GM18868 (cell line): ENCODE measurements at regions not wholly inside any gene's neighbourhood (a gene's known extent, or its start where the extent isn't known, plus 50 kb on each side); places are given as distances from the start of the nearest gene placed in this dataset.

ENCODE experiments used
- ATAC-seq: cut with Tn5 transposase; IDR thresholded peaks from one replicate; pipeline ENCODE4 v1.9.1; 2021; ENCODE audit warnings: mild to moderate bottlenecking, moderate library complexity; ENCODE audit not compliant: unreplicated experiment

DNA sequence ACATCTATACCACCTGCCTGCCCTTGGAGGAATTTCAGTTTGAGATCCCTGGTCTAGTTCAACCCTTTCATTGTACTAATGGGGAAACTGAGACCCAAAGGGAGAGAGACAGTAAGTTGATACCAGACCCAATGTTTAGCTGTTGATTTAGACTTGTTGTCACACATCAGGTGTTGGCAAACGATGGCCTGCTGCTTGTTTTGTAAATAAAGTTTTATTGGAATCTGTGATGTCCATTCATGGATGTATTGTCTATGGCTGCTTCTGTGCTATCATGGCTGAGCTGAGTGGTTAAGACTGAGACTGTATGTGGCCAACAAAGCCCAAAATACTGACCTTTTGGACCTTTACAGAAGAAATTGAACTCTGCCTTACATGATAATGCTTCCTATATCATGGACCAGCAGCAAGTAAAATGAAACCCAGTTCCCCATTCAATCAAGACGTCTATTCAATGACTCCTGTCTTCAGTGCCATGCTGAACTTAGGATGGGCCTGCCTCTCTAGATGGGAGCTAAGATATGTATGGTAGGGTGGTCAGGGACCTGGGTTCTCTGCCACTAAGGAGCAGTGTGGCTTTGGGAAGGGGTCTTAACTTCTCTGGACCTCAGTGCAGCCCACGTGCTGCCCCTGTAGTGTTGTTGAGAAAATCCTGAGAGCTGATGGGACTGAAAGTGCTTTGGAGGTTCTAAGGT is 111.0 kb downstream of the IRX5 start:
- no peak for ATAC-seq

DNA sequence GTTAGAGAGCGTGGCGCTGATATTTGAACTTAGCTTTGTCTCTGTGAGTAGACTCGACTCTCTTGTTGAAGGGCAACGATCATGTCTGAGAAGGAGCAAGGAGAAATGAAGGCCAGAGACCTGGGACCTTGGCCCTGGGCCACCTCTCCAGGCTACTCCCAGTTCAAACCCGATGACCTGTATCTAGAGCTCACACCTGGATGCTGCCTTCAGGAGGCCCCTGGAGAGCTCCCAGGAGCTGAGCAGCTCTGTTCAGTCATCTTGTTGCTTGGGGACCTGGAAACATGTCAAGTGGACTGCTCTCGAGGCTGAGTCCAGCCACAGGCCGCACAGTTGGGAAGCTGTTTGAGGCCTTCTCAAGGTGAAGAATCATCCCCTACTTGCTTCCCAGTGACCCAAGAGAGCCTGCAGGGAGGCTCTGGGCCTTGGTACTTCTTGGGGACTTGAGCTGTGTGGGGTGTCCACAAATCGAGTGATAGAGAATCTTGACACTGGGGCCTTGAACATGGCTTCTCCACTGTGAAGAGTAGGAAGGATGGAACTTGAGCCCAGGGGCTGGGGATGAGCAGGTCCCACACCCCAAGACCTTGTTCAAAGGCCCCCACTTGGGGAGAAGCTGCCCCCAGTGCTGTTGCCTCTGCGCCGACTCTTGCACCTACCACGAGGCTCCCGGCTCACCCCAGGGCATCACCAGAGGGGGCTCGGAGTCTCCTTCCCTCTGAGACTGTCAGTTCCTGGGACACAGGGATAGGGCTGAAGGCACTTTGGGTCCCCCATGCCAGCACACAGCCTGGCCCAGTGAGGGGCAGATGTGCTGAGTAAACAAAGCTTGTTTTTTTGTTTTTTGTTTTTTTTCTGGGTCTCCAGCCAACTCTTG is 112.1 kb downstream of the IRX5 start:
- no peak for ATAC-seq

DNA sequence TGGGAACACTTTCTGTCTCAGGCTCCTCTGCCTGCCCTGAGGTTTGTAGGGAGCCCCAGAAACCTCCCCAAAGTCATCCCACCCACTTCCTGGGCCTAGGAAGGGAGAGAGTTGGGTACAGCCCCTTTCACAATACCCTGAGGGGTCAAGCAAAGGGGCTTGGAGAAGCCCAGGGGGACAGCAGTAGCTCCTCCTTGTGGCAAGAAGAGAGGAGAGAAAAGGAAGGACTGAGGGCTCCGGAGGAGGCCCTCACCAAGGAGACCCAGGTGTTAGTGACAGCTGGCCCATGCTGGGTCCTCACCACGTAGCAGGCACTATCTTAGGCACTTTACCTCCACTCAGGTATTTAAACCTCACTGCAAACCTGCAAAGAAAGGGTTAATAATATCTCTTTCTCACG is 112.8 kb downstream of the IRX5 start:
- ATAC-seq, result no peak

DNA sequence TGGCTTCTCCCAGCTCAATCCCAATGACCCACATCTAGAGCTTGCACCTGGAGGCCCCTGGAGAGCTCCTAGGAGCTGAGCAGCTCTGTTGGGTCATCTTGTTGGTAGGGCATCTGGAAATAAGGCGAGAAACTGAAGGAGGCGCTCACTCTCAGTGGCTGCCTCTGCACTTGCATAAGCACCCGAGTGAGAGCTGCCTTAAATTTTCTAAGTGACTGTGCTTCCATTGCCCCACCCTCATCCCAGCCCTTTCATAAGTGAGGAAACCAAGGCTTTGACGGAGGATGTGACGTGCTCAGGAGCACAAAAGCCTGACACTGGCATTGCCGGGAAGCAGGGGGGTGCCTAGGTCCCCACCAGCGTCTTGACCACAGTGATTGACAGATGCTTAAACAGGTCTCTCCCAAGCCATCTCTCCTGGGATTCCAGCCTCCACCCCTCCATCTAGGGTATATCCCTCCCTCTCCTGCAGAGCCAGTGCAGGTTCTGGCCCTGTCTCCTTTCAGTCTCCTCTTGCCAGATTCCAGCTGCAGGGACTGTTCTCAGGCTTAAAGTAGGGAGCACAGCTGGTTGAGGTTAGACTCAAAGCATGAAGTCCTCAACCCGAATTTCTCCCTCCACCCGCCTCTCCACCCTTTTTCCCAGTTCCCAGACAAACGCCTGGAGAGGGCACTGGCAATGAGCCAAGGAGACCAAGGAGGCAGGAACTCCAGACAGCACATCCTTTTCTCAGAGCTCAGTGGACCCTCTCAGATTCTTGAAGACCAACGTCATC is 113.7 kb downstream of the IRX5 start:
- no peak for ATAC-seq

DNA sequence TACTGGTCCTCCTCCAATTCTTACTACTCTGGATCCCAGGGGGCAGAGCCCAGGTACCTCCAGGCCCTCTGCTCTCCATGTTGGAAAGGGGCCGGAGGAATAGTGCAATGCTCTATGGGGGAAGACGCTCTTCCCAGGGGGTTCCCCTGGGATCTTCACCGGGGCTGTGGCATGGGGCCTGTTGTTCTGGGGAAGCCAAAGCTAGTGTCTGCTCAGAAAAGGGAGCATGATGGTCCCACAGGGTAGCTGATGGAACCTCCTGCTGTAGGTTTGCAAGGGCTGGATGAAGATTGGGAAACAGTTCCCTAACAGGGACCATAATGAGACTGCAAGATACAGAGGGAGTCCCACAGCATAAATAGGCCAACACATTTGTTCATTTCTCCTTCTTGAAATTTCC is 114.7 kb downstream of the IRX5 start:
- ATAC-seq, result no peak

DNA sequence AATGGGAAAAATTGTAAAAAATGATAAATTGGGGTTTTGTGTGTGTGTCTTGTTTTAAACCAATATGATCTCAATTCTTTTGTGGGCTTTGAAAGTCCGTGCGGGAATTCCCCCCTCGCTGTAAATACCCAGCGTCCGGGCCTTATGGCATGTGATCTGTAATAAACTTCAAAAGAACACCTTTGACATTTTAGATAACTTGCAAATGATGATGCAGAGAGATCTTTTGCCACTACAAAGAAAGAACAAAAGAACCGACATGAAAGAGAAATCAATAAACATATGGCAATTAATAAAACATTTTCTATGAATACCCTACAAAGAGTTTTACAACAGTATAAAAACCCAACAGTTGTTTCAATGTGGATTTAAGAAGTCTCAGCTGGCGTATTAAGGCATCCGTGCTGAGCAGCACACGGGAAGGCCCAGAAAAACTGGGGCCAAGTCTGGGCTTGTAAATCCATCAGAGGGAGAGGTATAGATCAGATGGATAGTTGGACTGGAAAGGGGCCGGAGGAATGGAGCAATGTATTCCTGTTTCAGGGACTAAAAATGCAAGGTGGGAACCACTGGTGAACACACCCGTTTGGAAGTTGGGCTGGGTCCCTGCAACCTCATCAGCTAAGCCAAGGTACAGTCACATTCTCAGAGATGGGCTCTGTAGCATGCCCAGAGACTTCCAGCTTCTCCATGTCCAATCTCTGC is 115.2 kb downstream of the IRX5 start:
- no peak for ATAC-seq

DNA sequence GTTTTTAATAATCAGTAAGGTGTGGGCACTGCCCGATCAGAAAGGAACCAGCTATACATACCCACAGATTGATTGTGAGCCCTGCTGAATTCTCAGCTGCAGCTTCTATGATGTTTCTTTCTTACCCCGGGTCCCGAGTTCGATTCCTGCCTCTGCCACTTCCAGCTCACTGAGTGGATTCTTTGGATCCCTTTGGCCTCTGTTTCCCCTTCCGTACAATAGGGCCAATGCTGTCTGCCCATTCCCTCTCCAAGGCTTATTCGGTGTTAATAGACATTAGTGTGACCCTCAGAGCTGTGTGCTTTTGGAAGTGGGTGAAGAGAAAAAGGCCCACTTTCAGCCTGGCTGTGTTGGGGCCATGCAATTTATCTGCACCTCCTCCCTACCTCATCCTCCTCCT is 115.8 kb downstream of the IRX5 start:
- ATAC-seq, result no peak

DNA sequence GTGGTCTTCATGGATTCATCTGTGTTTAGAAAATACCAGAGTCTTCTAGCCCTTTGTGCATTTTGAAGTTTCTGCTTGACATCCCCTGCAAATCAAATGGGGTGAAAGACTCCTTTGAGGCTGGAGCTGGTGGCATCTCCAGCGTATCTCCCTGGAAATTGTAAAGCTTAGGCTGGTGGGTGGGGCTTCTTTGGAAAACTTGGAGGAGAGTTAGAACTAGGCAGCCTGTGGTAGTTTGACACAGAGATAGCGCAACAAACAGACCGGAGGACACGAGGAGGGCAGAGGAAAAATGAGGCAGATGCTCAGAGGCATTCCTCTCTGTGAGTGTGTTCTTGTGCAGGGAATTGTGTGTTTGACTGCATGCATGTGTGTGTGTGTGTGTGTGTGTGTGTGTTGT is 116.3 kb downstream of the IRX5 start:
- no peak for ATAC-seq

DNA sequence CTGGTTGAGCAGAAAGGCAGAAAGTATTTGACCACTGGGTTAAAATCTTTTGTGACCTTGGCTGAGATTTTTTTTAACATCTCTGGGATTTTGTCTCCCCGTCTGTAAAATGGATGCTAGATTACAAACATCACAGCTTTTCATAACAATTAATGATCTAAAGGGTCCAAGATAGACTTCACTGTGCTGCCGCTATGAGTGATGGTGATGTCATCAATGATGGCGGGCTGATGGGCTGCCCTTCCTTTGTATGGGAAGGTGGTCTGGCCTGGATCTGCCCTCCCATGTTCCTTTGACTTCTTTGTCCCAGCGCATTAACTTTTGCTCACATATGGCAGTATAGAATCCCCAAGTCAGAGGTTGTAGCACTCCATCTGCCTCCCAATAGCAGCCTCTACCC is 116.7 kb downstream of the IRX5 start:
- ATAC-seq, result no peak

DNA sequence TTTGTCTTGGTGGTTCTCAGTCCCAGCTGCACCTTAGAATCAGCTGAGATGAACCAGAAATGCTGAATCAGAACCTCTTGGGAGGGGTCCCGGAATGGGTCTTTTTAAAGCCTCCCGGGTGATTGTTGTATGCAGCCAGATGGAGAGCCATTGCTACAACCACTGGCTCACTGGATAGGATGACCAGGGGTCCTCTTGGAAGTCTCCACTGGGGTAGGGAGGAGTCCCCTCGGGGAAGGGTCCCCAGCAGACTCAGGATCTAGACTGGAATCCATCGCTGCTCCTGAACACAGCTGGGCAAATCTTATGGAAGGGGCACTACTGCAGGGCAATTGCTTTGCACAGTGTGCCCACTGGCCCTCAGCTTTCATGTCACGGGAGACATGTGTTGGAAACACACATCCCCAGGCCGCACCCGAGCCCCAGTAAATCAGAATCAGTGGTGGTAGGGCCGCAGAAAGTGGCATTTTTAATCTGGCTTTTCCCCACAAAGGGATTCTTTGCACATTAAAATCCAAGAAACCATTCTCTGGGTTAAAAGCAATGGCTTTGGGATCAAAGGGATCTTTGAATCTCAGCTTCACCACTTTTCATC is 117.3 kb downstream of the IRX5 start:
- no peak for ATAC-seq

DNA sequence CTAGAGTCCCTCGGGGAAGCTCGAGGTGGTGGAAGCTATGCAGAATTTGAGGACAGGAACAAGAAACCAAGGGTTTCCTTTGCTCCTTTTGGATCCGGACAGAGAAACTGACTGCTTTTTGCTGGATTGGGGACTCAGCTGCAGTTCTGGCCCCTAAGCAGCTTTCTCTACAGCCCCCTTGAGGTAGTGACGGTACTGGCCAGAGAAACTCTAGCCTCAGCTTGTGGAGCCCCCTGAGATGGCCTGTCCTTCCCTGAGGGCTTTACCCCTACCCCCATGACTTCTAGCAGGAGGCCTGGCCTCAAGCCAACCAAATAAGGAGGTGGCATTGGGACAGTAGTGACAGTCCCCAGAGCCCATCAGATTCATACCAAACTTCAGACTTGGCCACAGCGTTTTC is 118.1 kb downstream of the IRX5 start:
- no peak for ATAC-seq

DNA sequence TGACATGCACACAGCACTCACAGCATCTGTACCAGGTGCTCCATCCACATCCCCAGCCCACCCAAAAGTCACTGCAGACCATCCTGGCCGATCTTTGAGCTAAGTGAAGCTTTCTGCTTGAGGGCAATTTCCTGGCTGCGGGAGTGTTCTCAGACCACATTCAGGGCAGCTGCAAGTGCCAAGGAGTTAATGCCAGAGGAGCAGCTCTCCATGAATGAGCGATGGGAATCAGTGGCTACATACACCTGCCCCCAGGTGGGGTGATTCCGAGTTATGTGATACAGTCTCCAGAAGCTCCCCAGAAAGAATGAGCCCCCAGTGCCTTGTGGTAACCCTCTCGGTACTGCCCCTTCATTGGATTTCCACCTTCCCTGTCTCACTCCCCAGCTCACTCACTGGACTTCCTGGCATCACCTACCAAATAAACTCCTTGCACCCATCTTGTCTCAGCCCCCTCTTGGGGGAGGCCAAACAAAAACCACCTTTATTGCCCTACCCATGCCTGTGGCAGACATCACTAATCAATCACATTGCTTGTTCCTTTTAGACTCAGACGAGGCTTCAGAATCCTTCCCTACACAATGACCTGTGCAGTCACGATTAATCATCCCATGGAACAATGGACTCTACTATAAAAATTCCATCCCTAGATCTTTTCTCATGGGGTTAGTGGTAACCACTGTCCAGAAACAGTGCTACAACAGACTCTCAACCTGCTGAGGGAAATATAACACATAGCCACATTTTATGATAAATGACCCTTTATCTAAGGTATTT is 121.1 kb downstream of the IRX5 start:
- ATAC-seq, result no peak

DNA sequence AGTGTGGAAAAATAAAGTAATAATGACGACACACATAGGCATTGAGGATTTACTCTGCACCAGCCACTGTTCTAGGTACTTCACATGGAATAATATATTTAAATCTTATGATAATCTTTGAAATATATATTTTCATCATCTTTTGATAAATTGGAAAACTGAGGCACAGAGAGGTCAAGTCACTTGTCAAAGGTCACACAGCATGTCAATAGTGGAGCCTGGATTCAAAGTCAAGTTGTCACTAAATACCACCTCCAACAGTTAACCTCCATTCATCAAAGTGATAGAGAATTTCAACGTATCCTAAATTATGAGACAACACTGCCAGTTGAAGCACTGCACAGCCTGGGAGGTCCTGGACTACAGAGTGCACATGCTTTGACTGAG is 121.7 kb downstream of the IRX5 start:
- ATAC-seq, result no peak

DNA sequence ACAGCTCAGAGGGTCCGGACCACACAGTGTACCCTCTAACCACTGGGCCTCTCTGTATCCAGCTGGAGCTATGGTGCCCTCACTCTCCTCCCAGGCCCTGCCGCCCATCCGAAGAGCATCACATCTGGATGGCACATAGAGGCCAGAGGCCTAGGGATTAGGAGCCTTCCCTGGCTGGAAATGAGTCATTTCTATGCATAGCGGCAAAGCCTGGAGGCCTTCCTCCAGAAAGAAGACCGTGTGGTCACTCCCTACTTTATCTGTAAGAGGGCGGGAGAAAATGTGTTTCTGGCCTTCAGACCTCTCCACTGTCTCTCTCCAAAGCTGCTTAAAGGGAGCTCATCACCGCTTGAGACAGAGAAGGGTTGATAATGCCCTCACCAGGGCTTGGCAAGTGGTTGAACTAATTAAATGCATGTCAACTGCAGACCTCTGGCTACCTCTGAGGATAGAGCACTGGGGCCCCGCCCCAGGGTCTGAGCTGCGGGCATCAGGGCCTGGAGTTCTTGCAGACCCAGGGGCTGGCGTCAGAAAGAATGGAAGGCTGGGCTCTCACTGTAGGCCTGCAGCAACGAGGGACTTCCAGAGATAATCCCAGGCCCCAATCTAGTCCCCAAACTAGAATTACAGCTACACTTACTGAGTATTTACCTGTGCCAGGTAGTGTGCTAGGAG is 122.2 kb downstream of the IRX5 start:
- ATAC-seq, result no peak

DNA sequence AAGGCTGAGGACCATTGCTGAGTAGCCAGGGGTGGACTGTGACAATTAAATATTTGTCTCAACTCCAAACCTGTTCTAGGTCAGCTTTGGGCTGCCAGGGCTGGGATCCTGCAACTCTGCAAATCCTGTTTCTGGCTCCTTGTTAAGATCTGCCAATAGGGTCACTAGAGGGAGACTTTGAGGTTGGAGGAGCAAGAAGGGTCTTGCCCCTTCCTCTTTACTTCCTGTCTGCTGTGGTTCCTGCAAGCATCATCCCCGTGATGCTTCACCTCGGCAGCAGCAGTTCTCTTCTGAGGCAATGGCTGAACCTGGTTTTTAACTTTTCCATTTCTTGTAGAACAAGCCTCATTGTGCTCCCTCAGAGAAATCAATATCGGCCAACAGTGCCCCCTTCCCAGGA is 124.6 kb downstream of the IRX5 start:
- ATAC-seq, result no peak

DNA sequence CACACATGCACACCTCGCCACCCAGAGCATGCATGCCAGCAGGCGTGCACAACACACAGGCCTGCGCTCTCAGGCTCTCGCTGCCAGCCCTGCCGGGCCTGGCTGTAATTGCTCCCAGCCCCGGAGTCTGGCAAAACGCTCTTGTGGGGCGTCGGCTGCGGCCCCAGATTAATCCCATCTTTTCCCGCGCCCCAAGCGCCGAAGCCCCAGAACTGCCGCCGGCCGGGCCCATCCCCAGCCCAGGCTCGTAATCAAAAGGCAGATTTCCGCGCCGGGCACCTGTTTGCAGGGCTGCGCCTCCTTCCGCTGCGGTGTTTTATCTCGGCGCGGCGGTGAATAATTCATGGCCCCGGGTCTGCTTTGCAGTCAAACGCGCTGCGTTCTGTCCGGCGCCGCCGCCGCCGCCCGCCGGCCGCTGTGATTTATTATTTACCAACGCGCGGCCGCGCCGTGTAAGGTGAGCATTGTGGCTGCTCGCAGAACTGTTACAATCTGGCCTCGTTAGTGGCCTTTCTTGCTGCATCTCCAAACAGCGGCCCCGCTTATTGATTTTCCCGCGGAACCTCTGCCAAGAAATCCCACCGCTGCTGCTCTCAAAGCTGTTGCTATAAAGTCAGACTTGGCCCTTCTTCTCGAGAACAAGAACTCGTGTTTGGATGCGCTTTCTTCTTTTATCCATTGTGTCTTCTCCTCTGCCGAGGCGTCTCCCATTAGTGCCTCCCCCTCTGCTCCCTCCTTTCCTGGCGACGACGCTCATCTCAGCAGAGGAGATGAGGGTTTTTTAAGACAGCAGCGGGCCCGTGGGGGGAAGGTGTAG is 126.1 kb downstream of the IRX5 start:
- ATAC-seq, result no peak

DNA sequence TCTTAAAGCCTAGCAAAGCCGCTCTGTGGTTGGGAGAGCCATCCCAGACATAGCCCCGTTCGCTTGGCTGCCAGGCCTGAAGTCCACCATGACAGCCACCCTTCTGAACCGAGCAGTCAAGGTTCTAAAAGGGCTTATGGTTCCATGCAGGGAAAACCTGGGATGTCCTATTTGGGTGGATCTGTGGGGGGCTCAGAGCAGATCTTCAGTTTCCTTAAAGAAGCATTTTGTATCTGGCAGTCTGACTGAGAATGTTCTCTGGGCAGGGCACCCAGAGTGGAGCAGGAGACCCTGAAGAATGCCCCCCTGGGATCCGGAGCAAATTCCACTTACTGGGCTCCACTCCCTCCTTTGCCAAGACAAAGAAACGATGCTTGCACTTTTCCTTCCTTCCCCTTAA is 127.2 kb downstream of the IRX5 start:
- ATAC-seq, result no peak

DNA sequence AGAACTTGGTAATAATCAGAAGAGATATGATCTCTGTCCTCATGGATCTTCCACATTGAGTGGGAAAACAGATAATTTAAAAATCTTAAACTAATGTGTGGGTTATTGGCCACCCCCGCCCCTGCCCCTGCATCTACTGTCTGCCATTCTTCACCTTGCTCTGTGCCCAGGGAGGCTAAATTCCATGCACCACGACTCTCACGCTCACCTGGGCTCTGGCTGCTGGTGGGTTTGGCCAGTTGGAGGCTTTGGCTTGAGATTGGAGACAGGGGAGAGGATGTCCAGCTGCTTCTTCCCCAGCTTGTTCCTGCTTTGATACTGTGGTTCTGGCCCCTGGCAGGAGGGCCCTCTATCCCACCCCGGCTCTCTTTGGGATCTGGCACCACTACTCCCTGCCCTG is 127.9 kb downstream of the IRX5 start:
- ATAC-seq, result no peak

DNA sequence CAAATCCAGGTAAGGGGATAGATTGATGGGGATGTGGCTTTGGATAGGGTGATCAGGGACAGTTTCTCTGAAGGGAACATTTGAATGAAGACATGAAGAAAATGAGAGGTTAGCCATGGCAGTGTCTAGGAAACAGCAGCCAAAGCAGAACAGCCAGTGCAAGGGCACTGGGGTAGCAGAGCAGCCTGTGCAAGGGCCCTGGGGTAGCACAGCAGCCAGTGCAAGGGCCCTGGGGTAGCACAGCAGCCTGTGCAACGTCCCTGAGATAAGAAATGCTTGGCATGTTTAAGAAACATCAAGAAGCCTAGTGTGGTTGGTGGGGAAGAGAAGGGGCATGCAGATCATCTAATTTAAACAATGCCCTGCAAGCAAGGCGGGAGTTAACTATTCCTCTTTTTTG is 128.5 kb downstream of the IRX5 start:
- no peak for ATAC-seq
